Vagina (tissue), 2 donors: ENCODE measurements at regions not wholly inside any gene's neighbourhood (a gene's known extent, or its start where the extent isn't known, plus 50 kb on each side); places are given as distances from the start of the nearest gene placed in this dataset.

Experiments used
- CTCF ChIP-seq, 3 experiments: fragments of 450-650 bp in 2 of 3; fragments of 200-600 bp in 1 of 3; sonication (generic) in 1 of 3; IDR thresholded peaks; one replicate each; pipeline ENCODE4 v1.5.1; 2017 to 2019; ENCODE audit warnings: antibody characterized with exemption in 3 of 3, mild to moderate bottlenecking in 2 of 3, moderate library complexity in 2 of 3
- POLR2AphosphoS5 ChIP-seq, 2 donors: sonication (generic); formaldehyde crosslinking; IDR thresholded peaks; one replicate each; pipeline ENCODE4 v1.9.0; 2017; ENCODE audit warnings: antibody characterized with exemption in 2 of 2, mild to moderate bottlenecking in 2 of 2, low read depth in 1 of 2; ENCODE audit not compliant: insufficient read depth in 1 of 2

DNA sequence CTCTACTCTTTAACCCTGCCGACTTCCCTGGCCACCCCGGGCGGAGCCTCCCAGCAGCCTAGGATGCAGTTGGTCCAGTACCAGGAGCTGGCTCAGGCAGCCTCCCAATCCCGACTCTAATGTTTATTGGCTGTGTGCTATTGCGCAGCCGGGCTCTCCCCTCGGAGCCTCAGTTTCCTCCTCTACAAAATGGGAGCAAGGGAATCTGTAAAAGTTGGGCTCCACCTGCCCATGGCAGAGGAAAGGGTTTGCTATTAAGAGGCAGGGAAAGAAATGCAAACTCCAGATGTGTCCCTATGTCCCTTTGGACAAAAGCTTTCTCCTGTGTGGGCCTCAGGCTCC, 140.8 kb upstream of the PJA1 start:
- TF ChIP-seq CTCF (IDR thresholded peaks at IDR 0.05) (no peak), POLR2AphosphoS5 (IDR thresholded peaks at IDR 0.05; ENCODE audit: insufficient read depth in 1 of 2, low read depth in 1 of 2) (no peak)
